ENCODE measurements at regions not wholly inside any gene's neighbourhood (a gene's known extent, or its start where the extent isn't known, plus 50 kb on each side); places are given as distances from the start of the nearest gene placed in this dataset.

DNA sequence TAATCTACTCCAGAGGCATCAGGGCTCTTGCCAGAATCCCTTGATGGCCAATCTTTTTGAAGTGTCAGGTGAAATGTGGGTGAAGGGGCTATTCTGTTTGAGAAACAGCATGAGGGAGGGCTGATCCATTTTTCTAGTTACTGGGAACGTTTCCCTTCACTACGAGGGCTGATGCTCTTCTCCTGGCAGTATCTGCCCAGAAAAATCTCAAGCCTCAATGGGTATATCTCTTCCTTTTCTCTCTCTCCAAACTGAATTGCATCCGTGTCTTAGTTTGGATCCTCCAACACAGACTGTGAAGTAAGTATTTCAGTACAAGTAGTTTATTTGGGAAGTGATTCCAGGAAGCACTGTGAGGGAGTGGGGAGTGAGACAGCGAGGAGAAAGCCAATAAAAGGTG is 113.0 kb upstream of the NAV2 start:
- TF ChIP-seq, protein P1, sequence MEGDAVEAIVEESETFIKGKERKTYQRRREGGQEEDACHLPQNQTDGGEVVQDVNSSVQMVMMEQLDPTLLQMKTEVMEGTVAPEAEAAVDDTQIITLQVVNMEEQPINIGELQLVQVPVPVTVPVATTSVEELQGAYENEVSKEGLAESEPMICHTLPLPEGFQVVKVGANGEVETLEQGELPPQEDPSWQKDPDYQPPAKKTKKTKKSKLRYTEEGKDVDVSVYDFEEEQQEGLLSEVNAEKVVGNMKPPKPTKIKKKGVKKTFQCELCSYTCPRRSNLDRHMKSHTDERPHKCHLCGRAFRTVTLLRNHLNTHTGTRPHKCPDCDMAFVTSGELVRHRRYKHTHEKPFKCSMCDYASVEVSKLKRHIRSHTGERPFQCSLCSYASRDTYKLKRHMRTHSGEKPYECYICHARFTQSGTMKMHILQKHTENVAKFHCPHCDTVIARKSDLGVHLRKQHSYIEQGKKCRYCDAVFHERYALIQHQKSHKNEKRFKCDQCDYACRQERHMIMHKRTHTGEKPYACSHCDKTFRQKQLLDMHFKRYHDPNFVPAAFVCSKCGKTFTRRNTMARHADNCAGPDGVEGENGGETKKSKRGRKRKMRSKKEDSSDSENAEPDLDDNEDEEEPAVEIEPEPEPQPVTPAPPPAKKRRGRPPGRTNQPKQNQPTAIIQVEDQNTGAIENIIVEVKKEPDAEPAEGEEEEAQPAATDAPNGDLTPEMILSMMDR (IDR thresholded peaks at IDR 0.05) = no peak

DNA sequence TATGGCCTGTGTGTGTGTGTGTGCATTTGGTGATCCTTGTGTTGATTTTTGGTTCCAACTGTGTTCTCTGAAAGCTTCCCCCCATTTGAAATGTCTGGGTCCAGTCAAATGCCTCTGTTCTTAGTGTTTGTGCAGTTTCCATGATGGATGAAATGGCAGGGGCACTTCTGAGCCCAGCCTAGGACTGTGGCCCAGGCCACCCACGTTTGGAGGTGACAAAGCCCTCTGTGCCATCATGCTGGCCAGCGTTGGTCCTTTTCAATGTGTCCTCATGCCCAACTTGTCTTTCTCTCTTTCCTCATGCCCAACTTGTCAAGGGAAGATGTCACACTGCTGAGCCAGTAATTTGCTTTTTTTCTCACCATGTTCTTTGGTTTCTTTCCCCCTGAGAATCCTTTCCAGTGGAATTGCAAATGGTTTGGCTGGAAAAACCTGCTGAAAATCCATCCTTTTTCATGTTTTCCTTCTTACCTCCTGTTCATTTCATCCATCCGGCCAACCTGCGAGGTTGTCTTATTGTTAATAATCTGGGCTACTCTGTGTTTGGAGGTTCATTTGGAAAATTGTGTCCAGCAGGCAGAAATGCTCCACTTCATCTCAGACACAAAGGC is 113.7 kb upstream of the NAV2 start:
- TF ChIP-seq, protein P1 (IDR thresholded peaks at IDR 0.05) = no peak

DNA sequence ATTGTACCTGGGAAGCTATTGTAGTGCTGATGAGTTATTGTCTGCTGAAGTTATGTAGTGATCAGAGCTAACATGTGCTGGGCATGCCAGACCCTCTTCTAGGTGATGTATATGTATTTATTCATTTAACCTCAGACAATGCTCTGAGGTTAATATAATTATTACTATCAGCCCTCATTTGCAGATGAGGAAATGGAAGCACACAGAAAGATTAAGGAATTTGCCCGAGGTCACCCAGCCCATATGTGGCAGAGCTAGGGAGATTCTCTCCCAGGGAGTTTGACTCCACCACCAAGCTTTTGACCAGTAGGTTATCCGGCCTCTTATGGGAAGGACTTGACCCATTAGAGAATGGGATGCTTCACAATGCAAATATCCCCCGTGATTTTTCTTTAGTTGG is 114.2 kb upstream of the NAV2 start:
- TF ChIP-seq, protein P1 (IDR thresholded peaks at IDR 0.05) = no peak

DNA sequence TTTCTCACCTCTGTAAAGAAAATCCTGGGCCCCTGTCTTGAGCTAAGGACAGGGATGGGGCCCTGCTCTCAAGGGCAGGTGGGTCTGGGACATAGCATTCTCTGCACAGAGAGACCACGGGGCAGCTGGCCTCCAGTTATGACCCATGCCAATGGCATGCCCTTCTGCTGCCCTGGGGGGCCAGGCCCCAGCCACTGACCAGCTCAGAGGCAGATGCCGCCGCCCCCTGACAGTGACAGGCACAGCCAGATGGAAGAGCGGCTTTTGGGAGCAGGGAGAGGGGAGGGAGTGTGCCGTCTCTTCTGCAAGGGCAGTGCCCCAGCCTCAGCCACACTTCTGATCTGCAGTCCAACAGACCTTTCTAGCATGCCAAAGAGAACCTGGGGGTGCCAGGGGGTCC is 114.8 kb upstream of the NAV2 start:
- TF ChIP-seq, protein P1 (IDR thresholded peaks at IDR 0.05) = no peak

DNA sequence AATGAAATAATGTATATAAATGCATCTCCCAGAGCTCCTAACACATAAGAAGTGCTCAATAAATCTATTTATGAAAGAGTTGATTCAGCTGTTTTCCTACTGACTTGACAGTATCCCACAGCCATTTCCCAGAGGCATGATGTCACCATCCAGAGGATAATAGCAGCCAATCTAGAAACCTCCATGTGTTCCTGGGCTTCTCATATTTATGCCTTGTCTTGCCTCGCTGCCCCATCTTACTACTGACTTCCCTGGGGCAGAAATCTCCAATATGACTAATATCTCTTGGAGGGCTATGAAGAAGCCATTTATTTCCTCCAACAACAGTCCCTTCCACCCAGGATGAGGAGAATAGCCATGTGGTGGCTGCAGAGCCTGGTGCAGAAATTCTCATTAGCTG is 115.4 kb upstream of the NAV2 start:
- TF ChIP-seq, protein P1 (IDR thresholded peaks at IDR 0.05) = no peak

DNA sequence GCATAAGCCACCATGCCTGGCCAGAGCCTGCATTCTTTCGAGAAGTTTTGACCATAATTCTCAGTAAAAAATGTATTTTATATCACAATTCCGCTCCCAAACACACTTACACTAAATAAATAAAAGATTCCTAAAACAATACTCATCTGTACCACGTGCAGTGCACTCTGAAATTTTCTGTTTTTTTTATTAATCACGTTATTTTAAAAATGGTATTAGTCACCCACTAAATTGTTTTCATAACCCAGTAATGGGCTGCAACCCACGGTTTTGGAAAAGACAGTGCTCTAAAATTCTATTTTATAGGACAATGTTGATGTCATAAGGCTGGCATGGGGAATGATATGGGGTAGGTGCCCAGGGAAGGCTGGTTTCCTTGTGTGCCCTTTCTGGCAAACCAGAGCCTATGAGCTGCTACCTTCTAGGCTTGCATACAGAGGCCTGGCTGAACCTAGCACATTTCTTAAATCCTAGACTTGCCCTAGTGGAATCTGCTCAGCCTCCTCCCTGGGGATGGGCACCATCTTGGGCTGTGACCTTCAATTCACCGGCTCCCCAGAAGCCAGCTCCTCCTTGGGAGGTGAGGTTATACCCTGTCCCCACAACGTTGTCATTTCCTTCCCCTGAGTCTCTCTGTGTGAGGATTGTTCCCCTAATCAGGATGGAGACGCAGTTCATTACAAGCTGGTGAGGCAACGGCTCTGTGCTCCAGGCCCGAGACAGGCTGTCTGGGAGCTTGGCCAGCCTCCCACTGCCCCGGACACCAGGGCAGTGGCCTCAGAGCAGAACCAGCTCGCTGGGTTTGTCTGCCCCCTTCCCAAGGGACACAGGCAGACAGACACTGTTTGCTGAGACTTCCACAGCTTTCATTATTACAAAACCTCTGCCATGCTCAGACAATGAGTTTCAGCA is 116.5 kb upstream of the NAV2 start:
- TF ChIP-seq, protein P1 (IDR thresholded peaks at IDR 0.05) = no peak

DNA sequence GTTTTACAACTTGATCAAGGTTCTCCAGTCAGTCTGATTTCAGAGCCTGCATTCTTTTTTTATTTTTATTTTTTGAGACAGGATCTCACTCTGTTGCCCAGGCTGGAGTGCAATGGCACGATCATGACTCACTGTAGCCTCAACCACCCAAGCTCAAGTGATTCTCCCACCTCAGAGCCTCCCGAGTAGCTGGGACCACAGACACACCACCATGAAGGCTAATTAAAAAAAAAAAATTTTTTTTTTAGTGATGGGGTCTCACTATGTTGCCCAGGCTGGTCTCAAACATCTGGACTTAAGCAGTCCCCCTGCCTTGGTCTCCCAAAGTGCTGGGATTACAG is 117.2 kb upstream of the NAV2 start:
- TF ChIP-seq, protein P1 (IDR thresholded peaks at IDR 0.05) = no peak

All from LNCAP (cell line).